Esophagus squamous epithelium (tissue), 4 donors: ENCODE measurements at regions not wholly inside any gene's neighbourhood (a gene's known extent, or its start where the extent isn't known, plus 50 kb on each side); places are given as distances from the start of the nearest gene placed in this dataset.

Source experiments
- POLR2A ChIP-seq, 4 donors: fragments of 450-650 bp; IDR thresholded peaks; one replicate each; pipeline ENCODE4 v1.6.1; 2017; ENCODE audit warnings: antibody characterized with exemption in 4 of 4, mild to moderate bottlenecking in 4 of 4, moderate library complexity in 3 of 4
- TF ChIP-seq, protein P1 (sequence below), 6 experiments: fragments of 450-650 bp in 4 of 6; fragments of 200-600 bp in 2 of 6; sonication (generic) in 2 of 6; IDR thresholded peaks; one replicate each; pipeline ENCODE4 v1.5.1; 2016 to 2019; ENCODE audit warnings: antibody characterized with exemption in 6 of 6, mild to moderate bottlenecking in 4 of 6, moderate library complexity in 4 of 6

DNA sequence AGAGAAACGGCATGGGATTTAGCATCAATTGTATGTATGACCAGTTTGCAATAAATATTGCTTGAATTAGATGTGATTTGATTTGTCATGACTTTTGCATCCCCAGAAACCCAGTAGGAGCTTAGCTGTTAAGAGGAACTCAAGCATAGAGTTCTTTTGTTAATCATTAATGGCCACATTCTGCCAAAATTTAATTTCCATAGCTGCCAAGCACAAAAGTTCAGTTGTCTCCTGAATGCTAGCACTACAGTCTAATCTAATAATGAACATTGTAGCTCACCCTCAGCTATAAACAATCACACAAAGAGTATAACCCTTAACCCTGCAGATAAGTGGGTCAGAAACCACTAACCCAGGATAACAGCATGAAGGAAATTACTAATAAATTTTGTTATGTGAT lies 169.8 kb upstream of the GRAMD2B start:
- TF ChIP-seq, protein P1, sequence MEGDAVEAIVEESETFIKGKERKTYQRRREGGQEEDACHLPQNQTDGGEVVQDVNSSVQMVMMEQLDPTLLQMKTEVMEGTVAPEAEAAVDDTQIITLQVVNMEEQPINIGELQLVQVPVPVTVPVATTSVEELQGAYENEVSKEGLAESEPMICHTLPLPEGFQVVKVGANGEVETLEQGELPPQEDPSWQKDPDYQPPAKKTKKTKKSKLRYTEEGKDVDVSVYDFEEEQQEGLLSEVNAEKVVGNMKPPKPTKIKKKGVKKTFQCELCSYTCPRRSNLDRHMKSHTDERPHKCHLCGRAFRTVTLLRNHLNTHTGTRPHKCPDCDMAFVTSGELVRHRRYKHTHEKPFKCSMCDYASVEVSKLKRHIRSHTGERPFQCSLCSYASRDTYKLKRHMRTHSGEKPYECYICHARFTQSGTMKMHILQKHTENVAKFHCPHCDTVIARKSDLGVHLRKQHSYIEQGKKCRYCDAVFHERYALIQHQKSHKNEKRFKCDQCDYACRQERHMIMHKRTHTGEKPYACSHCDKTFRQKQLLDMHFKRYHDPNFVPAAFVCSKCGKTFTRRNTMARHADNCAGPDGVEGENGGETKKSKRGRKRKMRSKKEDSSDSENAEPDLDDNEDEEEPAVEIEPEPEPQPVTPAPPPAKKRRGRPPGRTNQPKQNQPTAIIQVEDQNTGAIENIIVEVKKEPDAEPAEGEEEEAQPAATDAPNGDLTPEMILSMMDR (IDR thresholded peaks at IDR 0.05), result no peak
- no peak for TF ChIP-seq POLR2A (IDR thresholded peaks at IDR 0.05)
